ENCODE measurements at regions not wholly inside any gene's neighbourhood (a gene's known extent, or its start where the extent isn't known, plus 50 kb on each side); places are given as distances from the start of the nearest gene placed in this dataset.
A peak's percentile ranks its signal among the peaks of the same experiment; 100 is the strongest.

GRCh38 chr13:50412046-50412617 is 396.9 kb downstream of the KCNRG start:
- no peak for FAIRE-seq
- TF ChIP-seq, protein P1, sequence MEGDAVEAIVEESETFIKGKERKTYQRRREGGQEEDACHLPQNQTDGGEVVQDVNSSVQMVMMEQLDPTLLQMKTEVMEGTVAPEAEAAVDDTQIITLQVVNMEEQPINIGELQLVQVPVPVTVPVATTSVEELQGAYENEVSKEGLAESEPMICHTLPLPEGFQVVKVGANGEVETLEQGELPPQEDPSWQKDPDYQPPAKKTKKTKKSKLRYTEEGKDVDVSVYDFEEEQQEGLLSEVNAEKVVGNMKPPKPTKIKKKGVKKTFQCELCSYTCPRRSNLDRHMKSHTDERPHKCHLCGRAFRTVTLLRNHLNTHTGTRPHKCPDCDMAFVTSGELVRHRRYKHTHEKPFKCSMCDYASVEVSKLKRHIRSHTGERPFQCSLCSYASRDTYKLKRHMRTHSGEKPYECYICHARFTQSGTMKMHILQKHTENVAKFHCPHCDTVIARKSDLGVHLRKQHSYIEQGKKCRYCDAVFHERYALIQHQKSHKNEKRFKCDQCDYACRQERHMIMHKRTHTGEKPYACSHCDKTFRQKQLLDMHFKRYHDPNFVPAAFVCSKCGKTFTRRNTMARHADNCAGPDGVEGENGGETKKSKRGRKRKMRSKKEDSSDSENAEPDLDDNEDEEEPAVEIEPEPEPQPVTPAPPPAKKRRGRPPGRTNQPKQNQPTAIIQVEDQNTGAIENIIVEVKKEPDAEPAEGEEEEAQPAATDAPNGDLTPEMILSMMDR (IDR thresholded peaks at IDR 0.05; ENCODE audit: insufficient read depth, low read length, severe bottlenecking): no peak
- Histone ChIP-seq H3K27me3 (ENCODE audit: control insufficient read depth, insufficient read depth, low read length) (no peaks in the 10 kb centered on the region), H3K4me3 (ENCODE audit: low read depth, low read length) (no peak overlapping the region), H3K36me3 (ENCODE audit: control insufficient read depth, insufficient read depth, low read length) (no peaks in the 10 kb centered on the region)
- DNase-seq (ENCODE audit: low read depth): no peak

DNA sequence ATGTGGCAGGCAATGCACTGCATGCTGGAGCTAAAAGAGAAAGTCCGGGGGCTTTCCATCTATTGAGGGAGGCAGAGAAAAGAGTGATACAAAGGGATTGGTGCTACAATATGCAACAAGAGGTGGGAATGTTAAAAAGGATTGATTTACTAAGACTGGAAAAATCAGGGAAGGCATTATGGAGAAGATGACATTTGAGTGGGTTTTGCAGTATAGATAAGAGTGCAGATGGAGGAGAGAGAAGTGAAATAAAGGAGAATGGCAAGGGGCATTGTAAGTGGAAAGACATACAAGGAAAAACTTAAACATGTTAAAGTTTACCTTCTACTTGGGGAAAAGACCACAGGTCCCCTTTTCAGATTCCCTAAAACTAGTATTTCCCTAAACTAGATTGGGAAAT is 399.4 kb downstream of the KCNRG start:
- Histone ChIP-seq H3K27me3 (ENCODE audit: control insufficient read depth, insufficient read depth, low read length) (no peaks in the 10 kb centered on the region), H3K36me3 (ENCODE audit: control insufficient read depth, insufficient read depth, low read length) (no peaks in the 10 kb centered on the region), H3K4me3 (ENCODE audit: low read depth, low read length) (no peak overlapping the region)
- DNase-seq (ENCODE audit: low read depth): no peak
- no peak for FAIRE-seq
- TF ChIP-seq, protein P1 (IDR thresholded peaks at IDR 0.05; ENCODE audit: insufficient read depth, low read length, severe bottlenecking): no peak

DNA sequence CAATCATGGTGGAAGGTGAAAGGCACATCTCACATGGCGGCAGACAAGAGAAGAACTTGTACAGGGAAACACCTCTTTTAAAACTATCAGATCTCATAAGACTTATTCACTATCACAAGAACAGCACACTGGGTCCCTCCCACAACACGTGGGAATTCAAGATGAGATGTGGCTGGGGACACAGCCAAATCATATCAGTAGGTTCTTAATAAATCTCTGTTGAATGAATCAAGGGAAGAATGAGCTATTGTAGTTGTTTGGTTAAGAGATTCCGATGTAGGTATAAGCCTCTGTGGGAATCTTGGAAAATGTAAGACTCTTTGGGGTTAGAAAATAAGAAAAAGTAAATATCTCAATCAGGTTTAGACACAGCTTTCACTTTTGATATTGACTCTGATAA is 400.2 kb downstream of the KCNRG start:
- Histone ChIP-seq H3K27me3 (ENCODE audit: control insufficient read depth, insufficient read depth, low read length) (no peaks in the 10 kb centered on the region), H3K36me3 (ENCODE audit: control insufficient read depth, insufficient read depth, low read length) (no peaks in the 10 kb centered on the region), H3K4me3 (ENCODE audit: low read depth, low read length) (no peak overlapping the region)
- TF ChIP-seq, protein P1 (IDR thresholded peaks at IDR 0.05; ENCODE audit: insufficient read depth, low read length, severe bottlenecking): no peak
- FAIRE-seq (no peak), DNase-seq (ENCODE audit: low read depth) (no peak)

DNA sequence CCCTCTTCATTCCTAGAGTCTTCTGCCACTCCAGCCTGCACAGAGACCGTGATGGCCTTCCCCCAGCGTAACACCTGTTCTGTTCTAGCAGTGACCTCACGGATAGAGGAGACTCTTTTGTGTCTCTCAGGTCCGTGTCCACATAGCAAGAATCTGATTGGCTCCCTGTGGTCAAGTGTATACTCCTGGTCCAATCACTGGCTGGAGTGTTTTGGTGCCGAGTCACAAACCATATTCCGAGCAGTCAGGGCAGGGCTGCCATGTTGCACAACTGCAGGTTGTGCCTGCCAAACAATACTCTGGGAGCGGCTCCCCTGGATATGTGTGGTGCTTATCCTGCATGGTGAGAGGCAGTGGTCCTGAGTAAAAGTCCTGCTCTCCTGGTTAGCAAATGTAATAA is 402.4 kb downstream of the KCNRG start:
- TF ChIP-seq, protein P1 (IDR thresholded peaks at IDR 0.05; ENCODE audit: insufficient read depth, low read length, severe bottlenecking): no peak
- no peaks in the 10 kb centered on the region for H3K27me3 ChIP-seq (ENCODE audit: control insufficient read depth, insufficient read depth, low read length)
- no peak overlapping the region for H3K4me3 ChIP-seq (ENCODE audit: low read depth, low read length)
- H3K36me3 ChIP-seq (ENCODE audit: control insufficient read depth, insufficient read depth, low read length): no peaks in the 10 kb centered on the region
- peak; percentile 25 for DNase-seq (ENCODE audit: low read depth)
- no peak for FAIRE-seq

DNA sequence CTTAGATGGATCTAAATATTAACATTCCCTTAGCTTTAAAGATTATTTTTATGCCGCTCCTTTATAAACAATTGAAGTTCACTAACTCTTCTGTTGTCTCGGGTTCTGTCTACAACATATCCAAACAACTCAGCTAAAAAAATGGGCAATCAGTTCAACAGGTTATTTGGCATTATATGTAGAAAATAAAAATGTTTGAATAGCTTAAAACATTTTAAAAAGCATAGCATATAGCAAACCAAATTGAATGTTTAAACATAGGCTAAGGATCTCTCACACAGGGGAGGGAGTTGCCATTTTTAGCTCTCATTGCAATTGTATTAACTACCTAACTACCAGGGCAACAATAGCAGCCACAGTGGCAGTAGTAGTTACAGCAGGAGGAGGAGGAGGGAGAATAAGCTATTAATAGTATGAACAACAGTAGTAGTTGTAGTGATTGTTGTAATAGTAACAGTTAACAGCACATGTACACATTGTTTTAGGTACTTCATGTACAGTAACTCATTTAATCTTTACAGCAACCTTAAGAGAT is 404.2 kb downstream of the KCNRG start:
- FAIRE-seq: no peak

More for the DNA sequence above, 404.2 kb downstream of the KCNRG start:
- no peaks in the 10 kb centered on the region for H3K27me3 ChIP-seq (ENCODE audit: control insufficient read depth, insufficient read depth, low read length)
- TF ChIP-seq, protein P1 (IDR thresholded peaks at IDR 0.05; ENCODE audit: insufficient read depth, low read length, severe bottlenecking): no peak
- H3K36me3 ChIP-seq (ENCODE audit: control insufficient read depth, insufficient read depth, low read length): no peaks in the 10 kb centered on the region
- H3K4me3 ChIP-seq (ENCODE audit: low read depth, low read length): no peak overlapping the region
- DNase-seq (ENCODE audit: low read depth): no peak

Measured in bronchial epithelial cell (primary cell).